Natural killer cell (primary cell): ENCODE measurements at regions not wholly inside any gene's neighbourhood (a gene's known extent, or its start where the extent isn't known, plus 50 kb on each side); places are given as distances from the start of the nearest gene placed in this dataset.

Experiments used
- ATAC-seq, 3 donors: fragments of 150-1000 bp in 2 of 3; fragments of 200-7000 bp in 1 of 3; cut with Tn5 transposase; 1 replicate in 1 of 3; 2 replicates in 2 of 3; pipeline ENCODE4 v1.10.0; 2021; ENCODE audit warnings: mild to moderate bottlenecking in 2 of 3, moderate library complexity in 2 of 3
- DNase-seq, 2 donors: peaks; one replicate each; pipeline versions ENCODE4 v3.0.0 to v3.0.0-alpha.2; 2013 to 2021; ENCODE audit warnings: mixed read lengths in 1 of 2
- H3K27ac ChIP-seq: one replicate; pipeline ENCODE4 v1.5.1; 2013; ENCODE audit warnings: mild to moderate bottlenecking, low read length
- H3K27me3 ChIP-seq: one replicate; pipeline ENCODE4 v1.6.1; 2013; ENCODE audit warnings: low read length; ENCODE audit not compliant: control insufficient read depth, insufficient read depth
- H3K36me3 ChIP-seq: one replicate; pipeline ENCODE4 v1.6.1; 2013; ENCODE audit warnings: low read length; ENCODE audit not compliant: control insufficient read depth, insufficient read depth
- H3K4me1 ChIP-seq: one replicate; pipeline ENCODE4 v1.6.1; 2013; ENCODE audit warnings: low read length; ENCODE audit not compliant: control insufficient read depth, insufficient read depth
- H3K4me3 ChIP-seq: one replicate; pipeline ENCODE4 v1.5.1; 2013; ENCODE audit warnings: low read length
- H3K9me3 ChIP-seq: one replicate; pipeline ENCODE4 v1.6.1; 2013; ENCODE audit warnings: low read length; ENCODE audit not compliant: control insufficient read depth, insufficient read depth
- H3K27ac Mint-ChIP-seq, 2 donors: one replicate each; pipeline ENCODE4 v1.8.0; 2022; ENCODE audit warnings: mild to moderate bottlenecking in 2 of 2, mixed read lengths in 2 of 2, moderate library complexity in 1 of 2
- H3K27me3 Mint-ChIP-seq, 2 donors: one replicate each; pipeline ENCODE4 v1.8.0; 2022; ENCODE audit warnings: low read depth in 2 of 2, mixed read lengths in 2 of 2
- H3K36me3 Mint-ChIP-seq: one replicate; pipeline ENCODE4 v1.8.0; 2022; ENCODE audit warnings: mixed read lengths
- H3K4me1 Mint-ChIP-seq, 2 donors: one replicate each; pipeline ENCODE4 v1.8.0; 2022; ENCODE audit warnings: mixed read lengths in 2 of 2
- H3K4me3 Mint-ChIP-seq: one replicate; pipeline ENCODE4 v1.8.0; 2022; ENCODE audit warnings: mild to moderate bottlenecking, moderate library complexity, mixed read lengths
- H3K9me3 Mint-ChIP-seq, 2 donors: one replicate each; pipeline ENCODE4 v1.8.0; 2022; ENCODE audit warnings: mixed read lengths in 2 of 2
- CTCF ChIP-seq: fragments of 200-600 bp; IDR thresholded peaks from one replicate; pipeline ENCODE4 v1.8.0; 2022; ENCODE audit warnings: antibody characterized with exemption
- WGBS: methylation state at CpG from one replicate; pipeline ENCODE4 v1.1.7; 2013; ENCODE audit warnings: missing lambda C conversion rate; ENCODE audit not compliant: insufficient coverage; 5-methylcytosine and 5-hydroxymethylcytosine counted together
- intact Hi-C: fragments of 100-400 bp; cut with micrococcal nuclease; formaldehyde crosslinking; loops from one replicate; pipeline ENCODE4 v1.14.2; 2022

DNA sequence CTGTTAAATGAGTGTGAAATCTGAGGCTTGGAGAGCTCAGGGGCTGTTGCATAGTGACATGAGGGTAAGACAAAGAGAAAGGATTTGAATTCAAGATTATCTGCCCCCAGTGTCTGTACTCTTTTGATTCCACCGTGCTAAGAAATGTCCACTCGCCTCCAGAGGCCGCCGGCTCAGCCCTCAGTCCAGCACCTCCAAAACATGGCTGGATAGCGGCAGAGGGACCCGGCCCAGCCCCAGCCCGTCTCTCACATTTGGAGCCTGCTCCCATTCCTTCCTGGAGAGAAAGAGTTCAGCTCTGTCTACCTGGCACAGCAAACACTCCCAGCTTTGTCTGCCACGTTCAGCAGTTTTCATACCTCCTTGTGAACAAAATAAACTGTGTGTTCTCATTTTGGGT, 84.8 kb upstream of the IQSEC1 start:
- H3K4me3 Mint-ChIP-seq = no peak overlapping the region
- Histone ChIP-seq H3K4me1 (no peaks in the 10 kb centered on the region), H3K36me3 (no peaks in the 10 kb centered on the region), H3K4me3 (no peak overlapping the region), H3K9me3 (peaks cover 6% of the 10 kb centered on the region), H3K27ac (no peak overlapping the region), H3K27me3 (no peaks in the 10 kb centered on the region)
- no peak overlapping the region for H3K27ac Mint-ChIP-seq
- intact Hi-C loops = no loop called here
- 91% methylated on average over 8 of the region's 8 CpGs for WGBS
- H3K27me3 Mint-ChIP-seq = peaks cover 8 to 10% of the 10 kb centered on the region in 2 donors
- no peak for TF ChIP-seq CTCF
- peaks cover 5 to 8% of the 10 kb centered on the region in 2 donors for H3K9me3 Mint-ChIP-seq
- ATAC-seq (no peak), DNase-seq (no peak)
- H3K4me1 Mint-ChIP-seq = no peaks in the 10 kb centered on the region
- H3K36me3 Mint-ChIP-seq = peaks cover 14% of the 10 kb centered on the region

DNA sequence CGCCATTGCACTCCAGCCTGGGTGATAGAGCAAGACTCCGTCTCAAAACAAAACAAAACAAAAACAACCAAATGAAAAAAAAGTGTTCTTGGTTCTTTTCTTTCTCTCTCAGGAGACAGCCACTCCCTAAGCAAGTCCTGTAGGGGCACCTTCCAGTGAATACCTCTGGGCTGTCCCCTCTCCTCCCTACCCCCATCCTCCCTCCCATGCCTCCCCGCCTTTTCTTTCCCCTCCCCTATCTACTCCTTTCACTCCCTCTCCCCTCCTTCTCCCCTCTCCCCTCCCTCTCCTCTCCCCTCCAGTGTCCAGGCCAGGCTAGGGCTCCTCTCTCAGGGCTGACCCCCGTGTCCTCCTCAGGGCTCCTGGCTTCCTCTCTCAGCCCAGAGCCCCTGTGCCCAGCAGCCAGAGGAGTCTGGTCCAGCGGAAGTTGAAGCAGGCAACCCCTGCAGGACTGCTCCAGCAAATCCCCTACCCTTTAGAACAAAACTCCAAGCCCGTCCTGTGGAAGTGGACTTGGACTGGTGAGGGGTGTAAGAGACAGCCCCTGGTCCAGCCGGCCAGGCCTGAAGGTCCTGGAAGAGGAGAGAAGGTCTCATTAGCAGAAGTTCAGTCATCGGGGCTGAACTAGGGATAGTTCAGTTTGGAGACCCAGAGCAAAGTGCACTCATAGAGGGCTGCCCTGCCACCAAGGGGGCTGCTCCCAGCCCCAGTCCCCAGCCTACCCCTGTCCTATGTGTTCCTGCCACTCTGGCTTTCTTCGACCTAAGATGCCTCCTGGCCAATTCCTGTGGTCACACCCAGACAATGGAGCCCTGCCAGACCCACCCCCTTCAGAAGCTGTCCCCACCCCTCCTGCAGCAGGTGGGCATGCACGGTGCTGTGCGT, 79.8 kb upstream of the IQSEC1 start:
- intact Hi-C loops = no loop called here
- no peak overlapping the region for H3K4me3 Mint-ChIP-seq
- peaks cover 14% of the 10 kb centered on the region for H3K36me3 Mint-ChIP-seq

GRCh38 chr3:13150624-13151023, 77.4 kb upstream of the IQSEC1 start:
- no peak overlapping the region for H3K4me3 ChIP-seq
- H3K36me3 ChIP-seq = no peaks in the 10 kb centered on the region
- no peak for TF ChIP-seq CTCF
- Mint-ChIP-seq H3K27ac (no peak overlapping the region), H3K27me3 (peaks cover 3 to 8% of the 10 kb centered on the region in 2 donors), H3K4me3 (no peak overlapping the region), H3K9me3 (peaks cover 3 to 4% of the 10 kb centered on the region in 2 donors), H3K36me3 (peaks cover 14% of the 10 kb centered on the region), H3K4me1 (peaks cover 5 to 7% of the 10 kb centered on the region in 2 donors)
- DNase-seq (no peak), ATAC-seq (no peak)
- intact Hi-C loops = no loop called here
- peaks cover 9% of the 10 kb centered on the region for H3K4me1 ChIP-seq
- 89% methylated on average over 5 of the region's 5 CpGs for WGBS
- H3K27me3 ChIP-seq = no peaks in the 10 kb centered on the region
- H3K9me3 ChIP-seq = no peaks in the 10 kb centered on the region
- no peak overlapping the region for H3K27ac ChIP-seq

More for the DNA sequence above, 79.8 kb upstream of the IQSEC1 start:
- Histone ChIP-seq H3K36me3 (no peaks in the 10 kb centered on the region), H3K4me3 (no peak overlapping the region), H3K4me1 (peaks cover 9% of the 10 kb centered on the region), H3K27ac (no peak overlapping the region), H3K27me3 (no peaks in the 10 kb centered on the region), H3K9me3 (peaks cover 6% of the 10 kb centered on the region)
- peaks cover 5 to 8% of the 10 kb centered on the region in 2 donors for H3K9me3 Mint-ChIP-seq
- WGBS = 83% methylated on average over 10 of the region's 11 CpGs
- DNase-seq (no peak), ATAC-seq (no peak)
- TF ChIP-seq CTCF = no peak
- H3K4me1 Mint-ChIP-seq = peaks cover 5 to 7% of the 10 kb centered on the region in 2 donors
- H3K27ac Mint-ChIP-seq = no peak overlapping the region
- peaks cover 7 to 8% of the 10 kb centered on the region in 2 donors for H3K27me3 Mint-ChIP-seq
